Activated CD8-positive, alpha-beta memory T cell treated with anti-CD3 and anti-CD28 coated beads, Interleukin-2, amount 50 U/mL, for 48 hours (primary cell): ENCODE measurements at regions not wholly inside any gene's neighbourhood (a gene's known extent, or its start where the extent isn't known, plus 50 kb on each side); places are given as distances from the start of the nearest gene placed in this dataset.
"Not testable (repeated sequence)": the region's sequence is repeated elsewhere in the genome, so short reads cannot be mapped to it uniquely, and the experiment has no call there.

Source experiments
- DNase-seq: peaks from one replicate; pipeline ENCODE4 v3.0.0-alpha.2; 2020

GRCh38 chr3:137820366-137820765, 56.3 kb downstream of the SOX14 start:
- no peak for DNase-seq

- no peak for DNase-seq
Observed at GRCh38 chr3:137835096-137835495, 71.0 kb downstream of the SOX14 start.

- DNase-seq, result no peak
Observed at GRCh38 chr3:137845194-137845593, 81.1 kb downstream of the SOX14 start.

GRCh38 chr3:137845666-137846065, 81.6 kb downstream of the SOX14 start:
- DNase-seq, result no peak

- no peak for DNase-seq
Observed at GRCh38 chr3:137852391-137852830, 88.3 kb downstream of the SOX14 start.

GRCh38 chr3:137854533-137855261, 90.6 kb downstream of the SOX14 start:
- no peak for DNase-seq

GRCh38 chr3:137866001-137866400, 101.9 kb downstream of the SOX14 start:
- no peak for DNase-seq

GRCh38 chr3:137866933-137867332, 102.8 kb downstream of the SOX14 start:
- no peak for DNase-seq

- no peak for DNase-seq
Observed at GRCh38 chr3:137867611-137868010, 103.5 kb downstream of the SOX14 start.

- no peak for DNase-seq
Observed at GRCh38 chr3:137869022-137869421, 104.9 kb downstream of the SOX14 start.

GRCh38 chr3:137872589-137872988, 108.5 kb downstream of the SOX14 start:
- not testable (repeated sequence) for DNase-seq

GRCh38 chr3:137896842-137897241, 113.1 kb upstream of the CLDN18 start:
- not testable (repeated sequence) for DNase-seq

GRCh38 chr3:137906985-137907649, 102.8 kb upstream of the CLDN18 start:
- DNase-seq, result no peak

- no peak for DNase-seq
Observed at GRCh38 chr3:137924628-137925027, 85.3 kb upstream of the CLDN18 start.

- DNase-seq, result no peak
Observed at GRCh38 chr3:137925080-137925479, 84.9 kb upstream of the CLDN18 start.

- no peak for DNase-seq
Observed at GRCh38 chr3:137926991-137927390, 83.0 kb upstream of the CLDN18 start.

- DNase-seq, result no peak
Observed at GRCh38 chr3:137930976-137931375, 79.0 kb upstream of the CLDN18 start.

GRCh38 chr3:137938876-137939275, 71.1 kb upstream of the CLDN18 start:
- DNase-seq, result no peak

GRCh38 chr3:137944593-137944992, 65.4 kb upstream of the CLDN18 start:
- DNase-seq, result no peak

- peak; percentile 70 for DNase-seq
Observed at GRCh38 chr3:137946356-137946973, 63.5 kb upstream of the CLDN18 start.

GRCh38 chr3:137947117-137947516, 62.8 kb upstream of the CLDN18 start:
- no peak for DNase-seq

- DNase-seq, result no peak
Observed at GRCh38 chr3:137948400-137949072, 61.4 kb upstream of the CLDN18 start.

GRCh38 chr3:137958636-137959035, 51.3 kb upstream of the CLDN18 start:
- no peak for DNase-seq
